HCT116 (cell line): ENCODE measurements at regions not wholly inside any gene's neighbourhood (a gene's known extent, or its start where the extent isn't known, plus 50 kb on each side); places are given as distances from the start of the nearest gene placed in this dataset.

Experiments used
- EZH2 ChIP-seq: fragments of 200-600 bp; sonication (generic); IDR thresholded peaks from 2 replicates; pipeline ENCODE4 v1.6.1; 2017; ENCODE audit warnings: antibody characterized with exemption, mixed run types
- EZH2phosphoT487 ChIP-seq: fragments of 200-600 bp; IDR thresholded peaks from 2 replicates; pipeline ENCODE4 v1.6.1; 2018; ENCODE audit warnings: antibody characterized with exemption, borderline replicate concordance
- JUND ChIP-seq: IDR thresholded peaks from 2 replicates; pipeline ENCODE4 v1.6.1; 2012
- MAX ChIP-seq: IDR thresholded peaks from 2 replicates; pipeline ENCODE4 v1.6.1; 2012
- POLR2A ChIP-seq: IDR thresholded peaks from 2 replicates; pipeline ENCODE4 v1.7.0; 2011; ENCODE audit warnings: borderline replicate concordance; ENCODE audit not compliant: insufficient read depth, insufficient read length; ENCODE audit errors: extremely low read depth
- POLR2AphosphoS5 ChIP-seq: IDR thresholded peaks from 2 replicates; pipeline ENCODE4 v1.6.1; 2011; ENCODE audit warnings: mild to moderate bottlenecking, low read depth, low read length, moderate library complexity
- REST ChIP-seq: IDR thresholded peaks from 2 replicates; pipeline ENCODE4 v1.6.1; 2012; ENCODE audit warnings: low read depth
- SIN3A ChIP-seq: IDR thresholded peaks from 2 replicates; pipeline ENCODE4 v1.6.1; 2012; ENCODE audit warnings: low read depth
- SP1 ChIP-seq: IDR thresholded peaks from 2 replicates; pipeline ENCODE4 v1.6.1; 2012; ENCODE audit warnings: low read depth
- SRF ChIP-seq: IDR thresholded peaks from 2 replicates; pipeline ENCODE4 v1.6.1; 2012; ENCODE audit warnings: low read depth
- YY1 ChIP-seq: IDR thresholded peaks from 2 replicates; pipeline ENCODE4 v1.6.1; 2011; ENCODE audit warnings: low read length, low read depth, moderate library complexity, mild to moderate bottlenecking; ENCODE audit not compliant: insufficient replicate concordance; ENCODE audit errors: extremely low read depth
- ZNF274 ChIP-seq: fragments of 200-500 bp; sonication (Bioruptor generic); IDR thresholded peaks from 2 replicates; pipeline ENCODE4 v1.6.1; 2014; ENCODE audit warnings: mild to moderate bottlenecking, low read depth, low read length, inconsistent platforms
- TF ChIP-seq, protein P1 (sequence below): IDR thresholded peaks from 2 replicates; pipeline ENCODE4 v1.6.1; 2012
- TF ChIP-seq, protein P2 (sequence below), 3 experiments: fragments of 200-600 bp in 1 of 3; sonication (generic) in 1 of 3; IDR thresholded peaks in 2 of 3; conservative IDR thresholded peaks in 1 of 3; 2 replicates each; pipeline ENCODE4 v1.5.1; 2012 to 2017; ENCODE audit warnings: low read depth in 2 of 3, low read length in 2 of 3, antibody characterized with exemption in 1 of 3, borderline replicate concordance in 1 of 3, control low read depth in 1 of 3, mild to moderate bottlenecking in 1 of 3, mixed read lengths in 1 of 3, mixed run types in 1 of 3, moderate library complexity in 1 of 3; ENCODE audit not compliant: insufficient read depth in 1 of 3

- TF ChIP-seq, protein P1, sequence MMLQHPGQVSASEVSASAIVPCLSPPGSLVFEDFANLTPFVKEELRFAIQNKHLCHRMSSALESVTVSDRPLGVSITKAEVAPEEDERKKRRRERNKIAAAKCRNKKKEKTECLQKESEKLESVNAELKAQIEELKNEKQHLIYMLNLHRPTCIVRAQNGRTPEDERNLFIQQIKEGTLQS = no peak
- TF ChIP-seq, protein P2, sequence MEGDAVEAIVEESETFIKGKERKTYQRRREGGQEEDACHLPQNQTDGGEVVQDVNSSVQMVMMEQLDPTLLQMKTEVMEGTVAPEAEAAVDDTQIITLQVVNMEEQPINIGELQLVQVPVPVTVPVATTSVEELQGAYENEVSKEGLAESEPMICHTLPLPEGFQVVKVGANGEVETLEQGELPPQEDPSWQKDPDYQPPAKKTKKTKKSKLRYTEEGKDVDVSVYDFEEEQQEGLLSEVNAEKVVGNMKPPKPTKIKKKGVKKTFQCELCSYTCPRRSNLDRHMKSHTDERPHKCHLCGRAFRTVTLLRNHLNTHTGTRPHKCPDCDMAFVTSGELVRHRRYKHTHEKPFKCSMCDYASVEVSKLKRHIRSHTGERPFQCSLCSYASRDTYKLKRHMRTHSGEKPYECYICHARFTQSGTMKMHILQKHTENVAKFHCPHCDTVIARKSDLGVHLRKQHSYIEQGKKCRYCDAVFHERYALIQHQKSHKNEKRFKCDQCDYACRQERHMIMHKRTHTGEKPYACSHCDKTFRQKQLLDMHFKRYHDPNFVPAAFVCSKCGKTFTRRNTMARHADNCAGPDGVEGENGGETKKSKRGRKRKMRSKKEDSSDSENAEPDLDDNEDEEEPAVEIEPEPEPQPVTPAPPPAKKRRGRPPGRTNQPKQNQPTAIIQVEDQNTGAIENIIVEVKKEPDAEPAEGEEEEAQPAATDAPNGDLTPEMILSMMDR (IDR thresholded peaks at IDR 0.05 in 2 of 3, conservative IDR thresholded peaks at IDR 0.05 in 1 of 3; ENCODE audit: borderline replicate concordance in 1 of 3, insufficient read depth in 1 of 3, low read depth in 2 of 3, low read length in 2 of 3) = no peak
- TF ChIP-seq POLR2A (no peak), EZH2 (no peak), REST (no peak), MAX (no peak), YY1 (no peak), POLR2AphosphoS5 (no peak), ZNF274 (no peak), JUND (peak; percentile 30; the same call in 1 of the 2 replicates), EZH2phosphoT487 (no peak), SP1 (peak; percentile 20; the same call in 1 of the 2 replicates), SRF (no peak), SIN3A (no peak)
These were observed 660.8 kb downstream of the TLE1 start for GRCh38 chr9:81028504-81028903.
